Brain microvascular endothelial cell (primary cell): ENCODE measurements at regions not wholly inside any gene's neighbourhood (a gene's known extent, or its start where the extent isn't known, plus 50 kb on each side); places are given as distances from the start of the nearest gene placed in this dataset.

Experiments
- DNase-seq: peaks from one replicate; pipeline ENCODE4 v3.0.0-alpha.2; 2020
- H3K27ac ChIP-seq: fragments of 250-450 bp; sonication (Bioruptor Pico); 2 replicates; pipeline ENCODE4 v1.5.1; 2020; ENCODE audit warnings: mild to moderate bottlenecking, moderate library complexity
- H3K27me3 ChIP-seq: fragments of 250-450 bp; sonication (Bioruptor Pico); replicated peaks from 2 replicates; pipeline ENCODE4 v1.5.1; 2020; ENCODE audit warnings: mild to moderate bottlenecking
- H3K36me3 ChIP-seq: fragments of 250-450 bp; sonication (Bioruptor Pico); replicated peaks from 2 replicates; pipeline ENCODE4 v1.5.1; 2020; ENCODE audit warnings: mild to moderate bottlenecking
- H3K4me3 ChIP-seq: 2 replicates; pipeline ENCODE4 v1.5.1; 2011; ENCODE audit warnings: low read depth, mild to moderate bottlenecking, control low read depth, low read length, moderate library complexity
- CTCF ChIP-seq: IDR thresholded peaks from 2 replicates; pipeline ENCODE4 v1.5.1; 2011; ENCODE audit warnings: low read depth, mild to moderate bottlenecking, moderate library complexity, low read length, control low read depth, inconsistent platforms; ENCODE audit errors: missing control alignments
- in situ Hi-C: cut with HindIII; loops from 2 replicates; pipeline ENCODE4 v1.10.0; 2017; ENCODE audit warnings: low sequenced_read_pairs, low pct_ligation_motif_present

- TF ChIP-seq CTCF, result no peak
- in situ Hi-C loops, result no loop called here
Measured at GRCh38 chr7:96408881-96409280, 87.0 kb upstream of the SLC25A13 start.

GRCh38 chr7:96407427-96407826 lies 85.5 kb upstream of the SLC25A13 start:
- no peak overlapping the region for H3K27ac ChIP-seq
- no peaks in the 10 kb centered on the region for H3K36me3 ChIP-seq
- no peak overlapping the region for H3K4me3 ChIP-seq
- TF ChIP-seq CTCF, result no peak
- peak; percentile 81 for DNase-seq
- H3K27me3 ChIP-seq, result no peaks in the 10 kb centered on the region
- in situ Hi-C loops, result no loop called here

More at GRCh38 chr7:96408881-96409280, 87.0 kb upstream of the SLC25A13 start:
- DNase-seq, result no peak
- H3K36me3 ChIP-seq, result no peaks in the 10 kb centered on the region
- H3K4me3 ChIP-seq, result no peak overlapping the region
- H3K27me3 ChIP-seq, result no peaks in the 10 kb centered on the region
- H3K27ac ChIP-seq, result no peak overlapping the region

GRCh38 chr7:96402913-96403312 lies 81.0 kb upstream of the SLC25A13 start:
- no peak for DNase-seq

GRCh38 chr7:96401200-96401599 lies 79.3 kb upstream of the SLC25A13 start:
- no peak overlapping the region for H3K4me3 ChIP-seq
- no peak for DNase-seq
- in situ Hi-C loops, result no loop called here
- no peaks in the 10 kb centered on the region for H3K36me3 ChIP-seq
- H3K27me3 ChIP-seq, result no peaks in the 10 kb centered on the region
- no peak overlapping the region for H3K27ac ChIP-seq
- TF ChIP-seq CTCF, result no peak

More at GRCh38 chr7:96402913-96403312, 81.0 kb upstream of the SLC25A13 start:
- no peaks in the 10 kb centered on the region for H3K27me3 ChIP-seq
- no peak overlapping the region for H3K4me3 ChIP-seq
- in situ Hi-C loops, result no loop called here
- H3K36me3 ChIP-seq, result no peaks in the 10 kb centered on the region
- no peak for TF ChIP-seq CTCF
- no peak overlapping the region for H3K27ac ChIP-seq

DNA sequence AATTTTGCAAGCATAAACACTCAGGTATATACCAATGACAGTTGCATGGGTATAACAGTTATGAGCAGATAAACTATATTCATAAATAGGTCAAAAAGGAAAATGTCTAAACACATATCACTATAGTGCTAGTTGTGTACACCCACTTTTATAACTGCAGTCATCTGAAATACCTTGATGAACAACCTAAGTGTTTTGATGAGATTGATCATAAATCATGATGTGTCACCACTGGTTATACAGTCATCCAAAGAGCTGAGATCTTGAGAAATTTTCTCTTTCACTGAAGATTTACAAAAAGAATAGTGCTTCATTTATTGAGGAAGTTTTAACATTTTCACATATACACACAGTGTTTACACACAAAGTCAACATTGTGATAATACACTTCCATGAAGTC lies 78.6 kb upstream of the SLC25A13 start:
- no peak for DNase-seq
- H3K4me3 ChIP-seq, result no peak overlapping the region
- in situ Hi-C loops, result no loop called here
- H3K36me3 ChIP-seq, result no peaks in the 10 kb centered on the region
- no peak overlapping the region for H3K27ac ChIP-seq
- no peaks in the 10 kb centered on the region for H3K27me3 ChIP-seq
- TF ChIP-seq CTCF, result no peak

GRCh38 chr7:96400001-96400400 lies 78.1 kb upstream of the SLC25A13 start:
- in situ Hi-C loops, result no loop called here
- Histone ChIP-seq H3K27ac (no peak overlapping the region), H3K4me3 (no peak overlapping the region), H3K27me3 (no peaks in the 10 kb centered on the region), H3K36me3 (no peaks in the 10 kb centered on the region)
- no peak for TF ChIP-seq CTCF
- DNase-seq, result no peak
